ENCODE measurements at regions not wholly inside any gene's neighbourhood (a gene's known extent, or its start where the extent isn't known, plus 50 kb on each side); places are given as distances from the start of the nearest gene placed in this dataset.

- Histone ChIP-seq H3K9me3 (ENCODE audit: control insufficient read depth, insufficient read depth, low read depth, low read length) (no peaks in the 10 kb centered on the region), H3K27ac (ENCODE audit: low read depth, low read length) (no peak overlapping the region), H3K27me3 (ENCODE audit: control insufficient read depth, insufficient read depth, low read length) (no peaks in the 10 kb centered on the region), H3K36me3 (ENCODE audit: control insufficient read depth, insufficient read depth, low read length) (no peaks in the 10 kb centered on the region), H3K4me3 (ENCODE audit: low read depth, low read length) (no peak overlapping the region), H3K4me1 (ENCODE audit: control insufficient read depth, insufficient read depth, low read length) (peaks cover 39% of the 10 kb centered on the region), H3K9ac (ENCODE audit: low read length) (no peak overlapping the region)
These were observed 269.1 kb upstream of the FZD8 start for GRCh38 chr10:35911233-35911632.

GRCh38 chr10:35910234-35910633 lies 268.1 kb upstream of the FZD8 start:
- H3K4me1 ChIP-seq (ENCODE audit: control insufficient read depth, insufficient read depth, low read length) = peaks cover 39% of the 10 kb centered on the region
- no peaks in the 10 kb centered on the region for H3K27me3 ChIP-seq (ENCODE audit: control insufficient read depth, insufficient read depth, low read length)
- H3K9ac ChIP-seq (ENCODE audit: low read length) = no peak overlapping the region
- no peak overlapping the region for H3K27ac ChIP-seq (ENCODE audit: low read depth, low read length)
- no peaks in the 10 kb centered on the region for H3K36me3 ChIP-seq (ENCODE audit: control insufficient read depth, insufficient read depth, low read length)
- H3K4me3 ChIP-seq (ENCODE audit: low read depth, low read length) = no peak overlapping the region
- H3K9me3 ChIP-seq (ENCODE audit: control insufficient read depth, insufficient read depth, low read depth, low read length) = no peaks in the 10 kb centered on the region

GRCh38 chr10:35909121-35909720 lies 267.1 kb upstream of the FZD8 start:
- no peaks in the 10 kb centered on the region for H3K36me3 ChIP-seq (ENCODE audit: control insufficient read depth, insufficient read depth, low read length)
- H3K4me1 ChIP-seq (ENCODE audit: control insufficient read depth, insufficient read depth, low read length) = peaks cover 39% of the 10 kb centered on the region
- no peak overlapping the region for H3K27ac ChIP-seq (ENCODE audit: low read depth, low read length)
- no peaks in the 10 kb centered on the region for H3K9me3 ChIP-seq (ENCODE audit: control insufficient read depth, insufficient read depth, low read depth, low read length)
- no peak overlapping the region for H3K4me3 ChIP-seq (ENCODE audit: low read depth, low read length)
- no peak overlapping the region for H3K9ac ChIP-seq (ENCODE audit: low read length)
- no peaks in the 10 kb centered on the region for H3K27me3 ChIP-seq (ENCODE audit: control insufficient read depth, insufficient read depth, low read length)

GRCh38 chr10:35908451-35908850 lies 266.4 kb upstream of the FZD8 start:
- H3K36me3 ChIP-seq (ENCODE audit: control insufficient read depth, insufficient read depth, low read length) = no peaks in the 10 kb centered on the region
- H3K27me3 ChIP-seq (ENCODE audit: control insufficient read depth, insufficient read depth, low read length) = no peaks in the 10 kb centered on the region
- H3K4me1 ChIP-seq (ENCODE audit: control insufficient read depth, insufficient read depth, low read length) = peaks cover 39% of the 10 kb centered on the region
- H3K4me3 ChIP-seq (ENCODE audit: low read depth, low read length) = no peak overlapping the region
- no peaks in the 10 kb centered on the region for H3K9me3 ChIP-seq (ENCODE audit: control insufficient read depth, insufficient read depth, low read depth, low read length)
- no peak overlapping the region for H3K9ac ChIP-seq (ENCODE audit: low read length)
- no peak overlapping the region for H3K27ac ChIP-seq (ENCODE audit: low read depth, low read length)

GRCh38 chr10:35907548-35907947 lies 265.5 kb upstream of the FZD8 start:
- Histone ChIP-seq H3K27me3 (ENCODE audit: control insufficient read depth, insufficient read depth, low read length) (no peaks in the 10 kb centered on the region), H3K4me3 (ENCODE audit: low read depth, low read length) (no peak overlapping the region), H3K9me3 (ENCODE audit: control insufficient read depth, insufficient read depth, low read depth, low read length) (no peaks in the 10 kb centered on the region), H3K4me1 (ENCODE audit: control insufficient read depth, insufficient read depth, low read length) (peaks cover 33% of the 10 kb centered on the region), H3K36me3 (ENCODE audit: control insufficient read depth, insufficient read depth, low read length) (no peaks in the 10 kb centered on the region), H3K9ac (ENCODE audit: low read length) (no peak overlapping the region), H3K27ac (ENCODE audit: low read depth, low read length) (no peak overlapping the region)

GRCh38 chr10:35906155-35906554 lies 264.1 kb upstream of the FZD8 start:
- no peak overlapping the region for H3K4me3 ChIP-seq (ENCODE audit: low read depth, low read length)
- no peaks in the 10 kb centered on the region for H3K9me3 ChIP-seq (ENCODE audit: control insufficient read depth, insufficient read depth, low read depth, low read length)
- H3K9ac ChIP-seq (ENCODE audit: low read length) = no peak overlapping the region
- no peaks in the 10 kb centered on the region for H3K36me3 ChIP-seq (ENCODE audit: control insufficient read depth, insufficient read depth, low read length)
- H3K27ac ChIP-seq (ENCODE audit: low read depth, low read length) = no peak overlapping the region
- no peaks in the 10 kb centered on the region for H3K27me3 ChIP-seq (ENCODE audit: control insufficient read depth, insufficient read depth, low read length)
- H3K4me1 ChIP-seq (ENCODE audit: control insufficient read depth, insufficient read depth, low read length) = peaks cover 30% of the 10 kb centered on the region

GRCh38 chr10:35903021-35903420 lies 260.9 kb upstream of the FZD8 start:
- H3K36me3 ChIP-seq (ENCODE audit: control insufficient read depth, insufficient read depth, low read length) = no peaks in the 10 kb centered on the region
- no peaks in the 10 kb centered on the region for H3K27me3 ChIP-seq (ENCODE audit: control insufficient read depth, insufficient read depth, low read length)
- no peak overlapping the region for H3K9ac ChIP-seq (ENCODE audit: low read length)
- no peak overlapping the region for H3K27ac ChIP-seq (ENCODE audit: low read depth, low read length)
- H3K4me1 ChIP-seq (ENCODE audit: control insufficient read depth, insufficient read depth, low read length) = peaks cover 17% of the 10 kb centered on the region; the same call in 1 of the 2 replicates
- no peaks in the 10 kb centered on the region for H3K9me3 ChIP-seq (ENCODE audit: control insufficient read depth, insufficient read depth, low read depth, low read length)
- H3K4me3 ChIP-seq (ENCODE audit: low read depth, low read length) = no peak overlapping the region

- Histone ChIP-seq H3K36me3 (ENCODE audit: control insufficient read depth, insufficient read depth, low read length) (no peaks in the 10 kb centered on the region), H3K9me3 (ENCODE audit: control insufficient read depth, insufficient read depth, low read depth, low read length) (peaks cover 3% of the 10 kb centered on the region; the same call in 1 of the 2 replicates), H3K27ac (ENCODE audit: low read depth, low read length) (no peak overlapping the region), H3K4me3 (ENCODE audit: low read depth, low read length) (no peak overlapping the region), H3K27me3 (ENCODE audit: control insufficient read depth, insufficient read depth, low read length) (no peaks in the 10 kb centered on the region), H3K9ac (ENCODE audit: low read length) (no peak overlapping the region), H3K4me1 (ENCODE audit: control insufficient read depth, insufficient read depth, low read length) (no peaks in the 10 kb centered on the region; the same call in 1 of the 2 replicates)
These were observed 256.8 kb upstream of the FZD8 start for GRCh38 chr10:35898716-35899440.

GRCh38 chr10:35896001-35896400 lies 253.9 kb upstream of the FZD8 start:
- Histone ChIP-seq H3K4me3 (ENCODE audit: low read depth, low read length) (no peak overlapping the region), H3K27ac (ENCODE audit: low read depth, low read length) (no peak overlapping the region), H3K9ac (ENCODE audit: low read length) (no peak overlapping the region), H3K4me1 (ENCODE audit: control insufficient read depth, insufficient read depth, low read length) (peaks cover 2% of the 10 kb centered on the region; the same call in 1 of the 2 replicates), H3K27me3 (ENCODE audit: control insufficient read depth, insufficient read depth, low read length) (no peaks in the 10 kb centered on the region), H3K36me3 (ENCODE audit: control insufficient read depth, insufficient read depth, low read length) (no peaks in the 10 kb centered on the region), H3K9me3 (ENCODE audit: control insufficient read depth, insufficient read depth, low read depth, low read length) (peaks cover 3% of the 10 kb centered on the region; the same call in 1 of the 2 replicates)

- Histone ChIP-seq H3K9me3 (ENCODE audit: control insufficient read depth, insufficient read depth, low read depth, low read length) (peaks cover 3% of the 10 kb centered on the region; the same call in 1 of the 2 replicates), H3K27me3 (ENCODE audit: control insufficient read depth, insufficient read depth, low read length) (no peaks in the 10 kb centered on the region), H3K36me3 (ENCODE audit: control insufficient read depth, insufficient read depth, low read length) (no peaks in the 10 kb centered on the region), H3K9ac (ENCODE audit: low read length) (no peak overlapping the region), H3K27ac (ENCODE audit: low read depth, low read length) (no peak overlapping the region), H3K4me1 (ENCODE audit: control insufficient read depth, insufficient read depth, low read length) (peaks cover 8% of the 10 kb centered on the region; the same call in 1 of the 2 replicates), H3K4me3 (ENCODE audit: low read depth, low read length) (no peak overlapping the region)
These were observed 253.2 kb upstream of the FZD8 start for GRCh38 chr10:35895331-35895730.

- H3K36me3 ChIP-seq (ENCODE audit: control insufficient read depth, insufficient read depth, low read length) = no peaks in the 10 kb centered on the region
- no peak overlapping the region for H3K27ac ChIP-seq (ENCODE audit: low read depth, low read length)
These were observed 250.4 kb upstream of the FZD8 start for GRCh38 chr10:35892526-35892925.

More at GRCh38 chr10:35892526-35892925, 250.4 kb upstream of the FZD8 start:
- peaks cover 13% of the 10 kb centered on the region; the same call in 1 of the 2 replicates for H3K4me1 ChIP-seq (ENCODE audit: control insufficient read depth, insufficient read depth, low read length)
- no peaks in the 10 kb centered on the region for H3K27me3 ChIP-seq (ENCODE audit: control insufficient read depth, insufficient read depth, low read length)
- H3K4me3 ChIP-seq (ENCODE audit: low read depth, low read length) = no peak overlapping the region
- H3K9ac ChIP-seq (ENCODE audit: low read length) = no peak overlapping the region
- peaks cover 3% of the 10 kb centered on the region; the same call in 1 of the 2 replicates for H3K9me3 ChIP-seq (ENCODE audit: control insufficient read depth, insufficient read depth, low read depth, low read length)

Measured in HUES6 (cell line).